ENCODE measurements at regions not wholly inside any gene's neighbourhood (a gene's known extent, or its start where the extent isn't known, plus 50 kb on each side); places are given as distances from the start of the nearest gene placed in this dataset.

DNA sequence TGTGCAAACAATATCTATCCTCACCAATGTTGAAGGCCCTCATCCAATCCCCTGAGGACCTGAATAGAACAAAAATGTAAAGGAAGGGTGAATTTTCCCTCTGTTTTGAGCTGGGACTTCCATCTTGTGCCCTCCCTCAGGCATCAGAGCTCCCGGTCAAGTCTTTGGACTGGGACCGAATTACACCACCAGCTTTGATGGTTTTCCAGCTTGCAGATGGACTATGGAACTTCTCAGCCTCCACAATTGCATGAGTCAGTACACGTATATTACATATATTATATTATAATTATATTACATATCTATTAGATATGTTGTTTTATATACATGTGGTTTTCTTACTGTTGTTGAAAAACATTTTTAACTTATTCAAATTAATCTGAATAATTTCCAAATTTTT, 496.4 kb downstream of the CMPK2 start:
- Histone ChIP-seq H4K5ac (ENCODE audit: insufficient read length, low read depth, low read length) (no peak overlapping the region), H3K4me2 (ENCODE audit: insufficient read depth, insufficient read length, low read length) (no peak overlapping the region), H3K9ac (ENCODE audit: extremely low read depth, insufficient read length, low read length) (no peak overlapping the region), H3K4me1 (ENCODE audit: insufficient read depth, low read length) (no peaks in the 10 kb centered on the region), H2BK15ac (ENCODE audit: low read depth, low read length) (no peak overlapping the region), H4K8ac (replicated peaks; ENCODE audit: insufficient read length, low read depth, low read length) (no peak overlapping the region), H3K18ac (ENCODE audit: insufficient read length, low read depth, low read length) (no peak overlapping the region), H3K9me3 (ENCODE audit: control insufficient read depth, low read depth, low read length) (no peaks in the 10 kb centered on the region), H2BK120ac (ENCODE audit: low read depth, low read length, poor library complexity, severe bottlenecking) (no peak overlapping the region), H2AFZ (ENCODE audit: low read length) (no peak overlapping the region), H3K56ac (ENCODE audit: insufficient read length, low read depth, low read length) (no peak overlapping the region), H2BK20ac (ENCODE audit: low read depth, low read length, poor library complexity, severe bottlenecking) (no peak overlapping the region), H3K23ac (ENCODE audit: insufficient read length, low read depth, low read length) (no peak overlapping the region), H2BK5ac (ENCODE audit: insufficient read length, low read length) (no peak overlapping the region), H3K4ac (ENCODE audit: low read depth, low read length) (no peak overlapping the region), H3K79me1 (ENCODE audit: insufficient read depth, low read depth, low read length, poor library complexity, severe bottlenecking) (no peaks in the 10 kb centered on the region), H2AK5ac (ENCODE audit: insufficient read length, low read length) (no peak overlapping the region), H3T11ph (ENCODE audit: low read length) (no peak overlapping the region), H3K27ac (ENCODE audit: insufficient read length, low read depth, low read length) (no peak overlapping the region), H3K79me2 (ENCODE audit: insufficient read depth, low read length) (no peaks in the 10 kb centered on the region), H4K91ac (ENCODE audit: insufficient read length, low read depth, low read length) (no peak overlapping the region), H4K20me1 (ENCODE audit: control insufficient read depth, insufficient read depth, insufficient read length) (no peaks in the 10 kb centered on the region), H3K27me3 (ENCODE audit: insufficient read depth, low read length) (no peaks in the 10 kb centered on the region), H2BK12ac (ENCODE audit: insufficient read length, low read depth, low read length) (no peak overlapping the region), H3K14ac (ENCODE audit: insufficient read depth, low read length) (no peak overlapping the region), H3K23me2 (ENCODE audit: insufficient read length, low read depth, low read length, poor library complexity, severe bottlenecking) (no peaks in the 10 kb centered on the region)
- Mint-ChIP-seq H3K4me1 (no peaks in the 10 kb centered on the region), H3K27me3 (ENCODE audit: low read depth) (no peaks in the 10 kb centered on the region), H3K4me3 (no peak overlapping the region), H3K27ac (no peak overlapping the region), H3K9me3 (peaks cover 0 to 2% of the 10 kb centered on the region in 2 experiments; a peak in 1 of 5 replicates), H3K36me3 (ENCODE audit: insufficient read depth in 1 of 3, low read depth in 3 of 3) (peaks cover 0 to 2% (median 0%) of the 10 kb centered on the region in 3 experiments; a peak in 2 of 7 replicates)
- TF ChIP-seq, protein P1, sequence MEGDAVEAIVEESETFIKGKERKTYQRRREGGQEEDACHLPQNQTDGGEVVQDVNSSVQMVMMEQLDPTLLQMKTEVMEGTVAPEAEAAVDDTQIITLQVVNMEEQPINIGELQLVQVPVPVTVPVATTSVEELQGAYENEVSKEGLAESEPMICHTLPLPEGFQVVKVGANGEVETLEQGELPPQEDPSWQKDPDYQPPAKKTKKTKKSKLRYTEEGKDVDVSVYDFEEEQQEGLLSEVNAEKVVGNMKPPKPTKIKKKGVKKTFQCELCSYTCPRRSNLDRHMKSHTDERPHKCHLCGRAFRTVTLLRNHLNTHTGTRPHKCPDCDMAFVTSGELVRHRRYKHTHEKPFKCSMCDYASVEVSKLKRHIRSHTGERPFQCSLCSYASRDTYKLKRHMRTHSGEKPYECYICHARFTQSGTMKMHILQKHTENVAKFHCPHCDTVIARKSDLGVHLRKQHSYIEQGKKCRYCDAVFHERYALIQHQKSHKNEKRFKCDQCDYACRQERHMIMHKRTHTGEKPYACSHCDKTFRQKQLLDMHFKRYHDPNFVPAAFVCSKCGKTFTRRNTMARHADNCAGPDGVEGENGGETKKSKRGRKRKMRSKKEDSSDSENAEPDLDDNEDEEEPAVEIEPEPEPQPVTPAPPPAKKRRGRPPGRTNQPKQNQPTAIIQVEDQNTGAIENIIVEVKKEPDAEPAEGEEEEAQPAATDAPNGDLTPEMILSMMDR (conservative IDR thresholded peaks at IDR 0.05) = no peak
- no peak for DNase-seq
- no CpG with 5 or more reads among the region's 3 CpGs for WGBS (ENCODE audit: extremely low coverage, insufficient read length, low lambda C conversion rate)

Data from H9 (cell line).